ENCODE measurements at regions not wholly inside any gene's neighbourhood (a gene's known extent, or its start where the extent isn't known, plus 50 kb on each side); places are given as distances from the start of the nearest gene placed in this dataset.

DNA sequence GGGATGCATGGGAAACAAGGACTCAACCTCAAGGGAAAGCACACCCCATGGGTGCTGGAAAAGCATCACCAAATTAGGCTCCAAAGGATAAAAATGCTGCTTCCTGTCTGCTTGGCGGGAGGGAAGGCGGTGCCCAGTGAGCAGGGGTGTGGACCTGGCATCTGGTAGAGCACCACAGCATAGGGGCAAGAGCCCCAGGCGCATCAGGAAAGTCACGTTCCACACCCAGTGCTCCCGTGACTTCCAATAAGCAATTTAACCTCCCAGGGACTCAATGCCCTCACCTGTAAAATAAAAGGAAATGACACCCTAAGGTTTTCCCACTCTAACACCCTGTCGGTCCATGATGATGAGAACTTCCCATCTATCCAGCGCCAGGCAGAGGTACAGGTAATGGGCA lies 206.0 kb downstream of the SETD4 start:
- TF ChIP-seq GATA2 (IDR thresholded peaks at IDR 0.05; ENCODE audit: low read depth, low read length), result no peak
- no peak for TF ChIP-seq GATA3 (IDR thresholded peaks at IDR 0.05; ENCODE audit: low read depth, low read length)

DNA sequence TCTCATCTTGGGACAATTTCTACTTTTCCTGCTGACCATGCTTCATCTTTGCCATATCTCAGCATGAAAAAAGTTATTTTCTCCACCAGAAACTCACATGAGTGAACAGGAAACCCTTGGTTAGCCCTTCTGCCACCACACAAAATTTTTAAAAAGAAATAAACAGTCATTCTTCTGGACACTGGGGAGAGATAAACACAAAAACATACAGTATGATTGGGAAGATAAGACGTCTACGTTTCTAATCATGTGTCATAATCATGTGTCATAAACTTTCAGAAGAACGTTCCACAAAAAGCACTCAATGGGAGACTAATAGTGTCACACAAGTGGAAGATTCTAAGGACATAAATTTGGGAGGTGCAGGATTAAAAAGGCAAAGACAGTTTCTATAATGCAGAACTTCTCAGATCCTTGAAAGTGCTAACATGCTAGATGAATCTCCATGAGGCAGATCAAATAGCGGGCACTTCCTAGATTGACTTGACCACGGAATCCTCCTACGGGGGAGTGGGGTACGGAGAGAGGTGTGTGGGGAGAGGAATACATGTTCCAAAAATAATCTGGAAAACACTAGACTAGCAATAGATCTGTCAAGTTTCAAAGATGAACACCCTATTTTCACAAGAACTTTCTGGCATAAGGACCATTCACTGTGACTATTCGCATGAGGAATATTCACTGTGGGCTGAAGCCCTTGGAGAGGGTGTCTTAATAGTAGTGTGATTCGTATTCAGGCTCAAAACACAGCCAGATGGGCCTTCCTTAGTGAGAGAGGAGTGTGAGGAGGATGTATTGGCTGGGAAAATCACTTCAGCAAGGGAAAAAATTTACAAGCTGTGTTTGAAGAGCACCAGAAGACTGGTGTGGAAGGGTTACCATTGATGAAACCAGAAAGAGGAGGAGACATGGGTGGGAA lies 206.7 kb downstream of the SETD4 start:
- TF ChIP-seq GATA3 (IDR thresholded peaks at IDR 0.05; ENCODE audit: low read depth, low read length) (no peak), GATA2 (IDR thresholded peaks at IDR 0.05; ENCODE audit: low read depth, low read length) (no peak)

DNA sequence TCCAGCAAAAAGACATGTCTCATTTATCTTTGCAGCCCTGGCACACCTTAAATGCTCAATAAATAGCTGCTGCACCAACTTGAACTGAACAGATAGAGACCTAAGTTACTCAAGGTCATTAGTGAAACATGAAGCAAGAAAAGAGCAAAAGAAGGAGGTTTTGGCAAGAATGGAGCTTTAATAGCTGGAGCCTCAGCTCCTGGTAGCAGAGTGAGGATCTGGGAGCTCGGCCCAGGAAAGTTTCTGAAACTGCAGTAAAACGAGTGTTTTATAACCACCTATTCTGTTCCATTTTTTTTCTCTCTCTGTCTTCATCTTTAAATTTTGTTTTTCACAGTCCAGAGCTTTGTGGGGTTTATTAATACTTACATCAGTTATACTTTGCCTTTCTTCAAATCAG lies 207.5 kb downstream of the SETD4 start:
- no peak for TF ChIP-seq GATA3 (IDR thresholded peaks at IDR 0.05; ENCODE audit: low read depth, low read length)
- no peak for TF ChIP-seq GATA2 (IDR thresholded peaks at IDR 0.05; ENCODE audit: low read depth, low read length)

DNA sequence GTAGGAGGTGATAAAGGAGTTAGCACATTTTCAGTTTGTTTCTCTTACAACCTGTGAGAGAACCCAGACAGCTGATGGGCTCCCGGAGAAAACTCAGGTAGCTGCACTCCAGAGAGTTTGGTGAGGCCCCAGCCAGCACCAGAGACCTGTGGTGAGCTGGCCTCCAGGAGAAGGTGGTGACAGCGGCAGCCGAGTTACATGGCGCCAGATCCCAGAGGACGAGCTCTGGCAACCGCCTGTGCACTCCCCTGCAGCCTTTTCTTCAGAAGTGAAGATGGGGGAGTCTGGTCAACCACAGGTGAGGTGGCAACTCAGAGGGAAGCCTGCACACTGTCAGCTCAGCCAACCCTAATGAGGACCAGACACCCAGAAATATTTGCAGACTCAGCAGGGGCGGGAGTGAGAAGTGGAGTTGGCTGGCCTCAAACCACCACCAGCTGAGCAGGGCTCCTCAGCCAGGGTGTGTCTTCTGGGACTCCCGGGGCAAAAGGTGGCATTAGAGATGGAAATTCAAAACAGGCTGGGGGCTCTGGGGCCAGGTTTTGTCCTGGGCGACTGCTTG lies 209.7 kb downstream of the SETD4 start:
- TF ChIP-seq GATA2 (IDR thresholded peaks at IDR 0.05; ENCODE audit: low read depth, low read length) (no peak), GATA3 (IDR thresholded peaks at IDR 0.05; ENCODE audit: low read depth, low read length) (no peak)

DNA sequence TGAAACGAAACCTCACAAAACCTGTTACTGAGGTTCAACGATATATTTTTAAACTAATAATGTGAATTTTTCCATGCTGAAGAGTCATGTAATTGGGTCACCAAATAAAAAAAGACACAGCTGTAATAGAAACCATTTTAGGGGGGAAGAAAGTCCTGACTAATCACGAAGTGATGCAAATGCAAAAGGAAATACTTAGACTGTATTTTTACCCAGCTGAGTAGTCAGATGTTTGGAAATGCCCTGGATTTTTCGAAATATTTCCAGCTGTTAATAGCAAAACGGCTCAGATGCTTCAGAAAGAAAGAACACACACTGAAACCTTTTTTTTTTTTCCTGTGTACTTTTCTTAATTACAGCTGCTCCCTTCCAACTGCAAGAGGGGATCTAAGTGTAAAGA lies 210.3 kb downstream of the SETD4 start:
- TF ChIP-seq GATA3 (IDR thresholded peaks at IDR 0.05; ENCODE audit: low read depth, low read length), result no peak
- no peak for TF ChIP-seq GATA2 (IDR thresholded peaks at IDR 0.05; ENCODE audit: low read depth, low read length)

DNA sequence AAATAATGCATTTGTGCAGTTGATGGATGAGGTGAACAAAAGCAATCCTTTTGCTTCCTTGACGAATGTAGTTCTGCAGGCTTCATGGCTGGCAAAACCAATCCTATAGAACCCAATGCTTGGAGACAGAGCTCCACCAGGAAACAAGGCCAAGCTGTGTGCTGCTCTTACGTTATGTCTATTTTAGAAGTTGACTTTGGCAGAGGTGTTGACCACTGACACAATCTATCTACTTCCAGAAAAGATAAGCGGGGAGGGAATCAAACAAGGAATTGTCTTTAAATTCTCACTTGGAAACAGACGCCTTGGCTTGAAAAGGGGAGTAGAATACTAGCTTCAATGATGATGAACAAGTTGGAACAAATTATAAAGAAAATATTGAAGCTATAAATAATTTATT lies 211.2 kb downstream of the SETD4 start:
- no peak for TF ChIP-seq GATA3 (IDR thresholded peaks at IDR 0.05; ENCODE audit: low read depth, low read length)
- no peak for TF ChIP-seq GATA2 (IDR thresholded peaks at IDR 0.05; ENCODE audit: low read depth, low read length)

DNA sequence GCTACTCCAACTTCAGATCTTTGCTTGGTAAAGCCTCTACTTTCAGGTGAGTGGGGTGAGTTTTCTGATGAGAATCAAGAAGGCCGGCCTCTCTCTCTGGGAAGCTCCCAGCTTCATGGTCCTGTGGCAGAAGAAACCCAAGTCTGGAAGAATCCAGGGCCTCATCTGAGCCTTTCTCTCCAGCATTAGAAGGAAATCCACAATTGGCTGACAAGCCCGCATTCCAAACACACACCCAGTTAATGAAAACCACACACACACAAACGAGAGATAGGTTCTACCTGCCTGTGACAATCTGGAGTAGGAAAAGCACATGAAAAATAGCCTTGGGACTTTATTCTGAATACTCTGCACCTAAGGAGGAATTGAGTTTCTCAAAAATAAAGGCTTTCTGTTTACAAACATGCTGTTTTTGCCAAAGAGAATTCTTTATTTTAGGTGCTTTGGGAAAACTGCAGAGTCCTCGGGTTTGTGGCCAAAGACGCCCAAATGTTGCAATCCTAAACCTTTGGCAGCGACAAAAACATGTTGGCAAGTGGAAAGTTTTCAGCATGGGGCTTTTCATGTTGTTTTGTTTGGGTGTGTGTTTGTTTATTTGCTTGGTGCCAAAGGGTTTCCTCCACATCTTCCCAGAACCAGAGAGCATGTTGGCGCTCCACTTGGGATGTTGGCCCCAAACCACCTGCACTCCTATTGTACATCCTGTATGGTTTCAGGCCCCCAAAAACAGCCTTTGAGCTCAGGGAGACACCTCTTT lies 216.2 kb downstream of the SETD4 start:
- TF ChIP-seq GATA2 (IDR thresholded peaks at IDR 0.05; ENCODE audit: low read depth, low read length) (no peak), GATA3 (IDR thresholded peaks at IDR 0.05; ENCODE audit: low read depth, low read length) (no peak)

DNA sequence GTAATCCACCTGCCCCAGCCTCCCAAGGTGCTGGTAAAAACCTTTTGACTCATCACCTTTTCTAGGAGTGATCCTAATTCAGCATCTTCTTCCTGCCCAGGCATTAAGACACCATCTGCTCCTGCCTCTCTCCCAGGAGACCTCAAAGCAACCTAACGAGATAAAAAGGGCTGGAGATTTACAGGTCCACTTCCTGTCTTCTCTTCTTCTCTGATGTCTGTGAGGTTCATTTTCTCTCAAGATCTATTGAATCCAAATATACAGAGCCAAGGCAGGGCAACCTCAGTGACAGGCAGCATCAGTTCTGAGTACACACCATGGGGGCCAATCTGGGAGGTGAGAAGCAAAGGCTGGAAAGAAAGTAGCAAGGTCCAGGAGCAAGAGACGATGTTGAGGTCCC lies 219.4 kb downstream of the SETD4 start:
- TF ChIP-seq GATA3 (IDR thresholded peaks at IDR 0.05; ENCODE audit: low read depth, low read length), result no peak
- no peak for TF ChIP-seq GATA2 (IDR thresholded peaks at IDR 0.05; ENCODE audit: low read depth, low read length)

DNA sequence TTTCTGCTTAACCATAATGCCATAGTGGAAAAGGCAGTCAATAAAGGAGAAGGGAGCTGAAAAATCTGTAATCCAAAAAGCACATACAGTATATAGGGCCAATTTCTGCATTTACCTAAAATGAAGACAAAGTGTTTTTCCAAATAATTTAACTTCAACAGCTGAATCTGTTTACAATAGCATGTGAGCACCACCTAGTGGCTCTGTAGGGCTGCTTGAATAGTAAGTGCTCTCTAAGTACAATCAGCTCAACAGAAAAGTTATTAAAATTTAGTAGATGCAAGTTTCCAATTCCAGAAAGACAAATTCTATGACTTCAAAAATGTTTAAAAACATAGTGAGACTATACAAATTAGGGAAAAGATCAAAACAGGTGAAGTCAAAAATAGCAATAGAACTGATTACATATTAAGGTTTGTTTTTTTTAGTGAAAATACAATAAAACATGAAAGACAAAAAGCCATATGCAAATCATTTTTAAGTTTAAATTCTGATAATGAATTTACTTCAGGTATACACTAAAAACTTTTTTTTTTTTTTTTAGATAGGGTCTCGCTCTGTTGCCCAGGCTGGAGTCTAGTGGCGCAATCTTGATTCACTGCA lies 220.0 kb downstream of the SETD4 start:
- TF ChIP-seq GATA3 (IDR thresholded peaks at IDR 0.05; ENCODE audit: low read depth, low read length) (no peak), GATA2 (IDR thresholded peaks at IDR 0.05; ENCODE audit: low read depth, low read length) (no peak)

DNA sequence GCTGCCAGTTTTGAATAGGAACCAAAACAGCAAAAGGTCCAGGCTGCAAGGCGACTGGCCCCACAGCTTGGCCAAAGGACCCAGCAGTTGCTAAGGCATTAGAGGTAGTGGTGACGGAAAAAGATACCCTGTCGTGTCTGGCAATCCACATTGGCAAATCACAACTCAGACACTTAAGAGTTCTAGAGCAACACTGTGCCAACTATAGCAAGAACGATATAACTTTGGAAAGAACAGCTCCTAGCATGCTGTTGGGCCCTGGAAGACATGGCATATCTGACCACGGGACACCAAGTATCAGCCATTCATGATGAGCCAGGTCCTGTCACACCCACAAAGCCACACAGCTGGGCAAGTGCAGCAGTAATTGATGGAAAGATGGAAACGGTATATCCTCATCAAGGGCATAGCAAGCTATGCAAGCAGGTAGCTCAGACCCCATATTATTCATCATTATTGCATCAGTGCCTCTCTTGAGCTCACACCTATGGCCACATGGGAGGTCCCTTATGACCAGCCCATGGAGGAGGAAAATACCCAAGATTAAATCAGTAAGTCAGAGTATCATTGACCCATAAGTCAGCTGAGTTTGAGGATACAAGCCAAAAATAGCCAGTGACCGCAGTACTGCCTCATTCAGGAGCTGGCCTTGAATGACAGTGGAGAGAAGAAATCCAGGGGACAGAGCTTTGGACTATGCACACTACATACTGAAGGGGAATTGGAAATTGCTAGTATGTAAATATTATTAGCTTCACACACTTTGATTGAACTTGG lies 221.2 kb downstream of the SETD4 start:
- TF ChIP-seq GATA2 (IDR thresholded peaks at IDR 0.05; ENCODE audit: low read depth, low read length), result no peak
- TF ChIP-seq GATA3 (IDR thresholded peaks at IDR 0.05; ENCODE audit: low read depth, low read length), result no peak

DNA sequence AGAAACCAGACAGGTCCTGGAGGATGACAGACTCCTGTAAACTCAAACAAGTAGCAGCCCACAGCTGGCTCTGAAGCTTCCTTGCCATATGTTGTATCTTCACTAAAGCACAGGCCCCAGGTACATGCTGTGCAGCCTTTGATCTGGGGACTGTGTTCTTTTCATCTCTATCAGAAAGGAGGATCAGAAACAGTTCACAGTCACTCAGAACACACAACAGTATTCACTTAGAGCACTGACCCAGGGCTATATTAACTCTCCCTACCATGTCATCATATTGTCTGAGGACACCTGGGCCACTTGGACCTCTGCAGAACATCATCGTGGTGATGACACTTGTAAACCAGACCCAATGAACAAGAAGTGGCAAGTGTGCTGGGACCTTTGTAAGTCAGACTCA lies 222.0 kb downstream of the SETD4 start:
- TF ChIP-seq GATA2 (IDR thresholded peaks at IDR 0.05; ENCODE audit: low read depth, low read length) (no peak), GATA3 (IDR thresholded peaks at IDR 0.05; ENCODE audit: low read depth, low read length) (no peak)

DNA sequence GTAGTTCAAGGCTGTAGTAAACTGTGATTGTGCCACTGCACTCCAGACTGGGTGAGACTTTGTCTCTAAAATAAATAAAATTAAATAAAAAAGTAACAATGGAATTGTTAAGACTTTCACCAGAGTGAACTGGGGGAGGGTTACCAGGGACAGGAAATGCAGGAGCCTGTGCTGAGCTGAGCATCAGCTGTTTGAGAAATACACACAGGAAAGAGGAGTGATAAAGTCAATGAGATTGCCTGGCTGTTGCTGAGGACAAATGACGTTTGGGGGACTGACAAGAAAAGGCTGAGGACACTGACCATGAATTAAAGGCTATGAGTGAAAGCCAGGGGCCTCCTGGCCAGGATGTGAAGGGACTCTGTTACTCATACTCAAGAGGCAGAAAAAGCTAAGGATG lies 226.3 kb downstream of the SETD4 start:
- TF ChIP-seq GATA2 (IDR thresholded peaks at IDR 0.05; ENCODE audit: low read depth, low read length), result no peak
- TF ChIP-seq GATA3 (IDR thresholded peaks at IDR 0.05; ENCODE audit: low read depth, low read length), result no peak

DNA sequence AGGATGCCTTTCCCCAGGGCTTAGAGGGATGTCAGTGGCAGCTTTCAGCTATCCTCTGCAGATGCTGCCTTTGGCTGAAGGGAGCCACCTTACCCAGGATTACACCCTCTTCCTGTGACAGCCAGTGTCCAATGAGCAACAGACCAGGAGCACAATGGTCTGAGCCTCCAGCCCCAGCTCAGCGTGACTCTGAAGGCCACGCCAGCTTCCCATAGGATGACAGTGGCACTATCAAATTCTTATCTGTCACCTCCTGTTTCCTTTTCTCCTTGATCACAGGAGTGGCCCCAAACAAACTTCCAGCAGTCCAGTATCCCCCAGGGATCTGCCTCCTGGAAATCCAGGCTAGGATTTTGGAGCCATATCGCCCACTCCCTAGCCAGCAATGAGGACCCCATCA lies 226.9 kb downstream of the SETD4 start:
- TF ChIP-seq GATA3 (IDR thresholded peaks at IDR 0.05; ENCODE audit: low read depth, low read length) (no peak), GATA2 (IDR thresholded peaks at IDR 0.05; ENCODE audit: low read depth, low read length) (no peak)

Measured in SH-SY5Y (cell line).